OCI-LY3 (cell line): ENCODE measurements at regions not wholly inside any gene's neighbourhood (a gene's known extent, or its start where the extent isn't known, plus 50 kb on each side); places are given as distances from the start of the nearest gene placed in this dataset.

Source experiments
- H2AFZ ChIP-seq: fragments of 200-600, 300-600 bp; shearing (Covaris generic); 2 replicates; pipeline ENCODE4 v1.6.0; 2014; ENCODE audit warnings: antibody characterized with exemption, low read depth, low read length
- H3K27ac ChIP-seq: fragments of 200-600, 300-600 bp; sonication (generic); 2 replicates; pipeline ENCODE4 v1.5.1; 2014; ENCODE audit warnings: mild to moderate bottlenecking, low read length, moderate library complexity, mixed read lengths
- H3K27me3 ChIP-seq: fragments of 200-600, 300-600 bp; sonication (generic); 2 replicates; pipeline ENCODE4 v1.6.1; 2014; ENCODE audit warnings: low read depth, low read length, mixed read lengths
- H3K36me3 ChIP-seq: fragments of 200-600, 300-600 bp; sonication (generic); replicated peaks from 2 replicates; pipeline ENCODE3; 2014; ENCODE audit warnings: low read depth, low read length, mixed read lengths
- H3K4me1 ChIP-seq: fragments of 300-600, 200-600 bp; sonication (generic); 2 replicates; pipeline ENCODE4 v1.6.1; 2014; ENCODE audit warnings: low read length, mixed read lengths
- H3K4me2 ChIP-seq: fragments of 200-600, 300-600 bp; sonication (generic); 2 replicates; pipeline ENCODE4 v1.6.1; 2014; ENCODE audit warnings: low read length, mixed read lengths
- H3K4me3 ChIP-seq: fragments of 300-600, 200-600 bp; sonication (generic); 2 replicates; pipeline ENCODE4 v1.5.1; 2014; ENCODE audit warnings: antibody characterized with exemption, mild to moderate bottlenecking, low read length, moderate library complexity
- H3K79me2 ChIP-seq: fragments of 300-600, 200-600 bp; shearing (Covaris generic); 2 replicates; pipeline ENCODE4 v1.6.1; 2014; ENCODE audit warnings: mild to moderate bottlenecking, low read length, mixed read lengths
- H3K9ac ChIP-seq: fragments of 300-600, 200-600 bp; shearing (Covaris generic); 2 replicates; pipeline ENCODE4 v1.6.0; 2014; ENCODE audit warnings: mild to moderate bottlenecking, low read length, moderate library complexity
- H3K9me3 ChIP-seq: fragments of 200-600, 300-600 bp; shearing (Covaris generic); 2 replicates; pipeline ENCODE4 v1.6.1; 2014; ENCODE audit warnings: low read length, mixed read lengths; ENCODE audit not compliant: insufficient read depth
- H4K20me1 ChIP-seq: fragments of 200-600, 300-600 bp; sonication (generic); 2 replicates; pipeline ENCODE4 v1.6.1; 2016; ENCODE audit warnings: low read length, mixed read lengths; ENCODE audit not compliant: insufficient read depth
- CTCF ChIP-seq: fragments of 200-600, 300-600 bp; sonication (generic); IDR thresholded peaks from 2 replicates; pipeline ENCODE4 v1.5.1; 2014; ENCODE audit warnings: antibody characterized with exemption, low read length, low read depth
- EZH2phosphoT487 ChIP-seq: fragments of 200-600 bp; shearing (Covaris generic); IDR thresholded peaks from 2 replicates; pipeline ENCODE4 v1.6.1; 2018; ENCODE audit warnings: antibody characterized with exemption, mixed run types, low read depth

- no peak overlapping the region for H2AFZ ChIP-seq
- H3K9me3 ChIP-seq: peaks cover 4% of the 10 kb centered on the region
Observed at GRCh38 chr4:136009258-136009832, 1522.9 kb downstream of the PCDH18 start.

GRCh38 chr4:136007991-136008390, 1524.3 kb downstream of the PCDH18 start:
- Histone ChIP-seq H3K9ac (no peak overlapping the region), H3K4me3 (no peak overlapping the region), H3K4me1 (no peaks in the 10 kb centered on the region), H3K79me2 (no peaks in the 10 kb centered on the region), H2AFZ (no peak overlapping the region), H3K27me3 (no peaks in the 10 kb centered on the region), H3K36me3 (no peaks in the 10 kb centered on the region), H3K27ac (no peak overlapping the region), H3K4me2 (no peak overlapping the region), H3K9me3 (peaks cover 4% of the 10 kb centered on the region), H4K20me1 (no peaks in the 10 kb centered on the region)
- no peak for TF ChIP-seq CTCF
- no peak for TF ChIP-seq EZH2phosphoT487

More at GRCh38 chr4:136009258-136009832, 1522.9 kb downstream of the PCDH18 start:
- no peak overlapping the region for H3K9ac ChIP-seq
- no peak overlapping the region for H3K4me2 ChIP-seq
- no peak overlapping the region for H3K27ac ChIP-seq
- H3K79me2 ChIP-seq: no peaks in the 10 kb centered on the region
- no peaks in the 10 kb centered on the region for H3K36me3 ChIP-seq
- TF ChIP-seq EZH2phosphoT487: no peak
- no peak for TF ChIP-seq CTCF
- no peaks in the 10 kb centered on the region for H4K20me1 ChIP-seq
- H3K4me3 ChIP-seq: no peak overlapping the region
- no peaks in the 10 kb centered on the region for H3K27me3 ChIP-seq
- no peaks in the 10 kb centered on the region for H3K4me1 ChIP-seq

GRCh38 chr4:136002316-136002715, 1530.0 kb downstream of the PCDH18 start:
- H4K20me1 ChIP-seq: no peaks in the 10 kb centered on the region
- H2AFZ ChIP-seq: no peak overlapping the region
- TF ChIP-seq EZH2phosphoT487 (no peak), CTCF (no peak)
- H3K4me2 ChIP-seq: no peak overlapping the region
- no peaks in the 10 kb centered on the region for H3K4me1 ChIP-seq
- no peak overlapping the region for H3K27ac ChIP-seq
- no peak overlapping the region for H3K4me3 ChIP-seq
- no peaks in the 10 kb centered on the region for H3K9me3 ChIP-seq
- H3K27me3 ChIP-seq: no peaks in the 10 kb centered on the region
- no peaks in the 10 kb centered on the region for H3K36me3 ChIP-seq
- no peaks in the 10 kb centered on the region for H3K79me2 ChIP-seq
- no peak overlapping the region for H3K9ac ChIP-seq

- H3K79me2 ChIP-seq: no peaks in the 10 kb centered on the region
- H3K4me2 ChIP-seq: no peak overlapping the region
- H2AFZ ChIP-seq: no peak overlapping the region
- no peaks in the 10 kb centered on the region for H3K27me3 ChIP-seq
- H3K27ac ChIP-seq: no peak overlapping the region
- H3K9ac ChIP-seq: no peak overlapping the region
- H3K9me3 ChIP-seq: no peaks in the 10 kb centered on the region
- H3K36me3 ChIP-seq: no peaks in the 10 kb centered on the region
- H3K4me3 ChIP-seq: no peak overlapping the region
- H4K20me1 ChIP-seq: no peaks in the 10 kb centered on the region
- no peaks in the 10 kb centered on the region for H3K4me1 ChIP-seq
- no peak for TF ChIP-seq EZH2phosphoT487
Observed at GRCh38 chr4:136001791-136002190, 1530.5 kb downstream of the PCDH18 start.
